HEK293T (cell line): ENCODE measurements at regions not wholly inside any gene's neighbourhood (a gene's known extent, or its start where the extent isn't known, plus 50 kb on each side); places are given as distances from the start of the nearest gene placed in this dataset.

Experiments used
- BHLHE40 ChIP-seq: fragments of 450-650 bp; IDR thresholded peaks from 2 replicates; pipeline ENCODE4 v1.6.1; 2016; ENCODE audit warnings: mild to moderate bottlenecking, moderate library complexity, borderline replicate concordance
- ELF4 ChIP-seq: fragments of 450-650 bp; IDR thresholded peaks from 2 replicates; pipeline ENCODE4 v1.6.1; 2017; ENCODE audit warnings: antibody characterized with exemption
- FOXA1 ChIP-seq: fragments of 450-650 bp; IDR thresholded peaks from 2 replicates; pipeline ENCODE4 v1.6.1; 2016; ENCODE audit warnings: mild to moderate bottlenecking
- FOXK2 ChIP-seq: fragments of 450-650 bp; IDR thresholded peaks from 2 replicates; pipeline ENCODE4 v1.6.1; 2016; ENCODE audit warnings: mild to moderate bottlenecking
- FOXM1 ChIP-seq: fragments of 450-650 bp; IDR thresholded peaks from 2 replicates; pipeline ENCODE4 v1.6.1; 2017; ENCODE audit warnings: mild to moderate bottlenecking, borderline replicate concordance
- NFRKB ChIP-seq: fragments of 450-650 bp; IDR thresholded peaks from 2 replicates; pipeline ENCODE4 v1.6.1; 2016; ENCODE audit warnings: mild to moderate bottlenecking, moderate library complexity
- SP1 ChIP-seq: fragments of 450-650 bp; IDR thresholded peaks from 2 replicates; pipeline ENCODE4 v1.6.1; 2017
- SUZ12 ChIP-seq: fragments of 450-650 bp; IDR thresholded peaks from 2 replicates; pipeline ENCODE4 v1.6.1; 2016; ENCODE audit warnings: mild to moderate bottlenecking
- TARDBP ChIP-seq: fragments of 450-650 bp; IDR thresholded peaks from 2 replicates; pipeline ENCODE4 v1.6.1; 2016
- ZNF384 ChIP-seq: fragments of 450-650 bp; IDR thresholded peaks from 2 replicates; pipeline ENCODE4 v1.6.1; 2016

- no peak for TF ChIP-seq SUZ12
- no peak for TF ChIP-seq TARDBP
- TF ChIP-seq FOXM1: no peak
- no peak for TF ChIP-seq ZNF384
- no peak for TF ChIP-seq NFRKB
- TF ChIP-seq FOXK2: no peak
- no peak for TF ChIP-seq SP1
- no peak for TF ChIP-seq ELF4
- TF ChIP-seq FOXA1: no peak
- no peak for TF ChIP-seq BHLHE40
These were observed 254.7 kb downstream of the EDEM1 start for GRCh38 chr3:5442106-5442785.
